ENCODE measurements at regions not wholly inside any gene's neighbourhood (a gene's known extent, or its start where the extent isn't known, plus 50 kb on each side); places are given as distances from the start of the nearest gene placed in this dataset.
"Not testable (repeated sequence)": the region's sequence is repeated elsewhere in the genome, so short reads cannot be mapped to it uniquely, and the experiment has no call there.

DNA sequence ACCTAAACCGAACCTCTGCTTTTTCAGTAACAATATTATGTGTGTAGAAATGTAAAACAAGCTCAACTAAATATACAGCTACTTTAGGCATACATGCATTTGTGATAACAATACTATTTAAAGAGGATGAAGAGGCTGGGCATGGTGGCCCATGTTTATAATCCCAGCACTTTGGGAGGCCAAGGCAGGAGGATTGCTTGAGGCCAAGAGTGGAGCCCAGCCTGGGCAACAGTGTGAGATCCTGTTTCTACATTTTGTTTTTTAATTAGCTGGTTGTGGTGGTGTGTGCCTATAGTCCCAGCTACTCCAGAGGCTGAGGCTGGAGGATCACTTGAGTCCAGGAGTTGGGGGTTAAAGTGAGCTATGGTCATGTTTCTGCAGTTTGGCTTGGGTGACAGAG, 73.6 kb upstream of the LYPLAL1 start:
- H3K4me3 ChIP-seq: no peak overlapping the region
- no peak overlapping the region for H3K27ac ChIP-seq
- H3K4me1 ChIP-seq (replicated peaks): no peaks in the 10 kb centered on the region
- no peaks in the 10 kb centered on the region for H3K9me3 ChIP-seq
- no peak for TF ChIP-seq POLR2A (IDR thresholded peaks at IDR 0.05)
- TF ChIP-seq POLR2AphosphoS5 (IDR thresholded peaks at IDR 0.05): no peak
- TF ChIP-seq, protein P1, sequence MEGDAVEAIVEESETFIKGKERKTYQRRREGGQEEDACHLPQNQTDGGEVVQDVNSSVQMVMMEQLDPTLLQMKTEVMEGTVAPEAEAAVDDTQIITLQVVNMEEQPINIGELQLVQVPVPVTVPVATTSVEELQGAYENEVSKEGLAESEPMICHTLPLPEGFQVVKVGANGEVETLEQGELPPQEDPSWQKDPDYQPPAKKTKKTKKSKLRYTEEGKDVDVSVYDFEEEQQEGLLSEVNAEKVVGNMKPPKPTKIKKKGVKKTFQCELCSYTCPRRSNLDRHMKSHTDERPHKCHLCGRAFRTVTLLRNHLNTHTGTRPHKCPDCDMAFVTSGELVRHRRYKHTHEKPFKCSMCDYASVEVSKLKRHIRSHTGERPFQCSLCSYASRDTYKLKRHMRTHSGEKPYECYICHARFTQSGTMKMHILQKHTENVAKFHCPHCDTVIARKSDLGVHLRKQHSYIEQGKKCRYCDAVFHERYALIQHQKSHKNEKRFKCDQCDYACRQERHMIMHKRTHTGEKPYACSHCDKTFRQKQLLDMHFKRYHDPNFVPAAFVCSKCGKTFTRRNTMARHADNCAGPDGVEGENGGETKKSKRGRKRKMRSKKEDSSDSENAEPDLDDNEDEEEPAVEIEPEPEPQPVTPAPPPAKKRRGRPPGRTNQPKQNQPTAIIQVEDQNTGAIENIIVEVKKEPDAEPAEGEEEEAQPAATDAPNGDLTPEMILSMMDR (IDR thresholded peaks at IDR 0.05): no peak
- WGBS: 56% methylated on average over 1 of the region's 1 CpG
- H3K27me3 ChIP-seq (replicated peaks; ENCODE audit: insufficient read depth): no peaks in the 10 kb centered on the region
- no peak for DNase-seq (ENCODE audit: low spot score)
- intact Hi-C loops (cut with DNase I): no loop called here
- no peaks in the 10 kb centered on the region for H3K36me3 ChIP-seq

DNA sequence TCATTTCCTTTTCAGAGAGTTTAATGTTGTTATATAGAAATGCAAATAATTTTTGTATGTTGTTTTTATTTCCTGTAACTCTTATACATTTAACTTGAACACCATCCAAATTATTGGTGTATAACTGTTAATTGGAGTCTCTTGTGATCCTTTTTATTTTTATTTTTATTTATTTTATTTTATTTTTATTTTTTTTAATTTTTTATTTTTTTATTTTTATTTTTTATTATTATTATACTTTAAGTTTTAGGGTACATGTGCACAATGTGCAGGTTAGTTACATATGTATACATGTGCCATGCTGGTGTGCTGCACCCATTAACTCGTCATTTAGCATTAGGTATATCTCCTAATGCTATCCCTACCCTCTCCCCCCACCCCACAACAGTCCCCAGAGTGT, 71.2 kb upstream of the LYPLAL1 start:
- H3K9me3 ChIP-seq; H3K4me3 ChIP-seq; H3K27ac ChIP-seq; H3K36me3 ChIP-seq; DNase-seq (ENCODE audit: low spot score); H3K4me1 ChIP-seq (replicated peaks); H3K27me3 ChIP-seq (replicated peaks; ENCODE audit: insufficient read depth); intact Hi-C loops (cut with DNase I): not testable (repeated sequence)
- WGBS: 87% methylated on average over 1 of the region's 1 CpG

DNA sequence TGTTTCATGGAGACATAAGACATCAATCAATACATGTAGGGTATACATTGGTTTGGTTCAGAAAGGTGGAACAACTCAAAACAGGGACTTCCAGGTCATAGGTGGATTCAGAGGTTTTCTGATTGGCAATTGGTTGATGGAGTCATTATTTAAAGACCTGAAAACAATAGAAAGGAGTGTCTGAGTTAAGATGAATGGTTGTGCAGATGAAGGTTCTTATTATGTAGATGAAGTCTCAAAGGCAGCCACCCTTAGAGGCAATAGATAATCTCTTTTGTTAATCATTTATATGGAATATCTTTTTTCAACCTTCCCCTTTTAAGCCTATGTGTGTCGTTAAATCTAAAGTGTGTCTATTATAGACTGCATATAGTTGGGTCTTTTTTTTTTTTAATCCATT, 67.8 kb upstream of the LYPLAL1 start:
- no peak overlapping the region for H3K4me3 ChIP-seq
- TF ChIP-seq, protein P1 (IDR thresholded peaks at IDR 0.05): no peak
- TF ChIP-seq POLR2A (IDR thresholded peaks at IDR 0.05): no peak
- no peak for TF ChIP-seq POLR2AphosphoS5 (IDR thresholded peaks at IDR 0.05)
- intact Hi-C loops (cut with DNase I): no loop called here

DNA sequence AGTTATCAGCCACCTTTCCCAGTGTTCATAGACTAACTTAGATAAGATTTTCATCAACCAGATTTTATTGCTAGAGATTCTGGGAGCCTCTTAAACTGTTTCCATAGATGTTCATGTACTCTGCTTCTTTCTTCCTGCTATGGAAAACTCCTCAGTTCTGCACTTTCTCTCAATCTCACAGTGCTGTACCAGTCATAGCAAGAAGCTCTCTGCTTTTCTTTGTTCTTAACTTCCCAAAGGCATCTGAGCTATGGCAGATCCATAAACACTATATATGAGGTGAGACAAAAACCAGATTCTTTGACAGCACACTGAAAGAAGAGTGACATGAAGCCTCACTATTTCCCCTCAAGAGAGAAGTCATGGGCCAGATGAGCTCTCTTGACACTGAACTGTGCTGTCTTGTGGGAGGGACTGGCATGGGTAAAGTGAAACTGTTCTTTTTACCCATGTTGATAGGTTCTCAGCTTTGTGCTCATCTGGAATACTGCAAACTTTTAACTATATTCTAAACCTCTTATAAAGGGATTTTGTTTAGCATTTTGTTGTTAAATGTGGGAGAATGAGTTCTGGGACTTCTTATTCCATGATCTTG, 64.2 kb upstream of the LYPLAL1 start:
- Histone ChIP-seq H3K4me3 (no peak overlapping the region), H3K9me3 (no peaks in the 10 kb centered on the region), H3K27ac (no peak overlapping the region), H3K4me1 (replicated peaks) (no peaks in the 10 kb centered on the region), H3K27me3 (replicated peaks; ENCODE audit: insufficient read depth) (no peaks in the 10 kb centered on the region), H3K36me3 (no peaks in the 10 kb centered on the region)
- intact Hi-C loops (cut with DNase I): no loop called here
- DNase-seq (ENCODE audit: low spot score): no peak
- TF ChIP-seq, protein P1 (IDR thresholded peaks at IDR 0.05): no peak
- TF ChIP-seq POLR2A (IDR thresholded peaks at IDR 0.05): no peak
- no peak for TF ChIP-seq POLR2AphosphoS5 (IDR thresholded peaks at IDR 0.05)

More for the DNA sequence above, 67.8 kb upstream of the LYPLAL1 start:
- Histone ChIP-seq H3K36me3 (no peaks in the 10 kb centered on the region), H3K27me3 (replicated peaks; ENCODE audit: insufficient read depth) (no peaks in the 10 kb centered on the region), H3K27ac (no peak overlapping the region), H3K9me3 (no peaks in the 10 kb centered on the region), H3K4me1 (replicated peaks) (no peaks in the 10 kb centered on the region)
- 89% methylated on average over 1 of the region's 1 CpG for WGBS
- no peak for DNase-seq (ENCODE audit: low spot score)

GRCh38 chr1:219113261-219113660, 60.4 kb upstream of the LYPLAL1 start:
- no peaks in the 10 kb centered on the region for H3K4me1 ChIP-seq (replicated peaks)
- TF ChIP-seq POLR2A (IDR thresholded peaks at IDR 0.05) (no peak), POLR2AphosphoS5 (IDR thresholded peaks at IDR 0.05) (no peak)
- TF ChIP-seq, protein P1 (IDR thresholded peaks at IDR 0.05): no peak
- intact Hi-C loops (cut with DNase I): no loop called here

More at GRCh38 chr1:219113261-219113660, 60.4 kb upstream of the LYPLAL1 start:
- no peaks in the 10 kb centered on the region for H3K27me3 ChIP-seq (replicated peaks; ENCODE audit: insufficient read depth)
- H3K9me3 ChIP-seq: no peaks in the 10 kb centered on the region
- H3K36me3 ChIP-seq: no peaks in the 10 kb centered on the region
- no peak for DNase-seq (ENCODE audit: low spot score)
- no peak overlapping the region for H3K27ac ChIP-seq
- H3K4me3 ChIP-seq: no peak overlapping the region
